ENCODE measurements at regions not wholly inside any gene's neighbourhood (a gene's known extent, or its start where the extent isn't known, plus 50 kb on each side); places are given as distances from the start of the nearest gene placed in this dataset.

GRCh38 chr16:6753553-6753952 lies 579.1 kb upstream of the RBFOX1 start:
- Histone ChIP-seq H3K4me1 (ENCODE audit: insufficient read depth) (no peaks in the 10 kb centered on the region), H2AFZ (no peak overlapping the region), H3K4me2 (no peak overlapping the region), H4K20me1 (replicated peaks; ENCODE audit: insufficient read depth) (no peaks in the 10 kb centered on the region), H3K9me2 (ENCODE audit: insufficient read depth) (no peaks in the 10 kb centered on the region), H3K27ac (ENCODE audit: low read depth) (no peak overlapping the region), H3F3A (replicated peaks; ENCODE audit: low read depth) (no peaks in the 10 kb centered on the region), H3K4me3 (no peak overlapping the region), H3K79me2 (replicated peaks; ENCODE audit: insufficient read depth) (no peaks in the 10 kb centered on the region), H3K27me3 (ENCODE audit: insufficient read depth) (no peaks in the 10 kb centered on the region), H3K36me3 (ENCODE audit: insufficient read depth) (no peaks in the 10 kb centered on the region)
- no peaks in the 10 kb centered on the region; the same call in 2 of the 3 replicates for H3K36me3 Mint-ChIP-seq (ENCODE audit: low read depth)
- H3K4me1 Mint-ChIP-seq, result no peaks in the 10 kb centered on the region
- no peak overlapping the region for H3K4me3 Mint-ChIP-seq
- no peak overlapping the region for H3K27ac Mint-ChIP-seq
- ATAC-seq, result no peak
- no peak for DNase-seq (ENCODE audit: low spot score)
- H3K9me3 Mint-ChIP-seq, result peaks cover 68% of the 10 kb centered on the region; the same call in 2 of the 3 replicates
- peaks cover 2% of the 10 kb centered on the region for H3K27me3 Mint-ChIP-seq (ENCODE audit: insufficient read depth, low read depth, poor library complexity)
- TF ChIP-seq CREB1 (CRISPR knock-in tag; IDR thresholded peaks at IDR 0.05; ENCODE audit: low read depth) (no peak), STAT1 (IDR thresholded peaks at IDR 0.05; ENCODE audit: unreplicated experiment) (no peak), ZNF114 (CRISPR knock-in tag; IDR thresholded peaks at IDR 0.05) (no peak), ETS1 (IDR thresholded peaks at IDR 0.05) (no peak), REST (IDR thresholded peaks at IDR 0.05; ENCODE audit: unreplicated experiment) (no peak), ZNF462 (CRISPR knock-in tag; IDR thresholded peaks at IDR 0.05) (no peak)
